Activated naive CD8-positive, alpha-beta T cell treated with anti-CD3 and anti-CD28 coated beads, Interleukin-2, amount 10 ng/mL, durations not matched to agents 7 days and 5 days (primary cell): ENCODE measurements at regions not wholly inside any gene's neighbourhood (a gene's known extent, or its start where the extent isn't known, plus 50 kb on each side); places are given as distances from the start of the nearest gene placed in this dataset. TPM values are rescaled to one million over a fixed set of nuclear protein-coding genes. Genes with fewer than 3 reads are reported as not detected.
"Not testable (repeated sequence)": the region's sequence is repeated elsewhere in the genome, so short reads cannot be mapped to it uniquely, and the experiment has no call there.

Experiments
- ATAC-seq: fragments of 150-1000 bp; cut with Tn5 transposase; one replicate; pipeline ENCODE4 v1.10.0; 2021; ENCODE audit warnings: low read depth, moderate library complexity
- POLR2A ChIA-PET: fragments of 350-600 bp; sonication (Branson Sonifier 250); formaldehyde crosslinking; loops from one replicate; lab custom pipeline; 2021; ENCODE audit warnings: antibody characterized with exemption; lab: Charles Lee
- DNase-seq: peaks from one replicate; pipeline ENCODE4 v3.0.0; 2021
- H3K27ac Mint-ChIP-seq: one replicate; pipeline ENCODE4 v1.8.0; 2022; ENCODE audit warnings: mild to moderate bottlenecking, mixed read lengths
- H3K27me3 Mint-ChIP-seq: one replicate; pipeline ENCODE4 v1.8.0; 2022; ENCODE audit warnings: mild to moderate bottlenecking, moderate library complexity, mixed read lengths
- H3K36me3 Mint-ChIP-seq: one replicate; pipeline ENCODE4 v1.8.0; 2021; ENCODE audit warnings: mild to moderate bottlenecking, mixed read lengths
- H3K4me1 Mint-ChIP-seq: one replicate; pipeline ENCODE4 v1.8.0; 2021; ENCODE audit warnings: mixed read lengths
- H3K4me3 Mint-ChIP-seq: one replicate; pipeline ENCODE4 v1.8.0; 2022; ENCODE audit warnings: mild to moderate bottlenecking, moderate library complexity, mixed read lengths
- H3K9me3 Mint-ChIP-seq: one replicate; pipeline ENCODE4 v1.8.0; 2021; ENCODE audit warnings: mixed read lengths
- microRNA-seq: library from miRNA; unstranded; fragments of <30 nt; microRNA quantifications from one replicate; pipeline ENCODE4 v1.2.0, GENCODE V29; 2022

- POLR2A ChIA-PET, result no interaction called here
- no peak for ATAC-seq
- no peak for DNase-seq
- H3K4me3 Mint-ChIP-seq, result no peak overlapping the region
- no peaks in the 10 kb centered on the region for H3K4me1 Mint-ChIP-seq
- peaks cover 1% of the 10 kb centered on the region for H3K9me3 Mint-ChIP-seq
- no peak overlapping the region for H3K27ac Mint-ChIP-seq
- H3K36me3 Mint-ChIP-seq, result no peaks in the 10 kb centered on the region
- H3K27me3 Mint-ChIP-seq, result no peaks in the 10 kb centered on the region
Observed at GRCh38 chr3:75610773-75611172, 53.4 kb upstream of the FRG2C start.

- ATAC-seq, result peak; percentile 42
- H3K4me1 Mint-ChIP-seq, H3K4me3 Mint-ChIP-seq, H3K27me3 Mint-ChIP-seq, H3K36me3 Mint-ChIP-seq, POLR2A ChIA-PET, H3K9me3 Mint-ChIP-seq, DNase-seq, H3K27ac Mint-ChIP-seq: not testable (repeated sequence)
Observed at GRCh38 chr3:75611724-75612460, 52.2 kb upstream of the FRG2C start.

Small RNA genes lying in the stretch of these regions (microRNA-seq; reads per million reads assigned to microRNA genes)
- not detected for gene MIR4444-2
